Stomach (tissue), 4 donors: ENCODE measurements at regions not wholly inside any gene's neighbourhood (a gene's known extent, or its start where the extent isn't known, plus 50 kb on each side); places are given as distances from the start of the nearest gene placed in this dataset.

Experiments
- CTCF ChIP-seq, 7 experiments: fragments of 450-650 bp in 4 of 7; fragments of 200-600 bp in 3 of 7; sonication (generic) in 3 of 7; IDR thresholded peaks; one replicate each; pipeline ENCODE4 v1.5.1; 2016 to 2019; ENCODE audit warnings: antibody characterized with exemption in 7 of 7, control low read depth in 2 of 7, mild to moderate bottlenecking in 1 of 7
- POLR2A ChIP-seq, 4 donors: fragments of 450-650 bp; IDR thresholded peaks; one replicate each; pipeline ENCODE4 v1.6.1; 2016; ENCODE audit warnings: antibody characterized with exemption in 4 of 4, control low read depth in 2 of 4, mild to moderate bottlenecking in 1 of 4, moderate library complexity in 1 of 4
- POLR2AphosphoS5 ChIP-seq, 3 donors: sonication (generic); formaldehyde crosslinking; IDR thresholded peaks; one replicate each; pipeline ENCODE4 v1.6.1; 2016; ENCODE audit warnings: antibody characterized with exemption in 3 of 3

GRCh38 chr2:145316496-145316895, 796.6 kb upstream of the ZEB2 start:
- TF ChIP-seq CTCF (IDR thresholded peaks at IDR 0.05) (no peak), POLR2AphosphoS5 (IDR thresholded peaks at IDR 0.05) (no peak), POLR2A (IDR thresholded peaks at IDR 0.05) (no peak)
